NCI-H510A (cell line): ENCODE measurements at regions not wholly inside any gene's neighbourhood (a gene's known extent, or its start where the extent isn't known, plus 50 kb on each side); places are given as distances from the start of the nearest gene placed in this dataset.
"Not testable (repeated sequence)": the region's sequence is repeated elsewhere in the genome, so short reads cannot be mapped to it uniquely, and the experiment has no call there.

Experiments used
- DNase-seq: peaks from one replicate; lab custom pipeline; 2025; lab: John Stamatoyannopoulos, UW

DNA sequence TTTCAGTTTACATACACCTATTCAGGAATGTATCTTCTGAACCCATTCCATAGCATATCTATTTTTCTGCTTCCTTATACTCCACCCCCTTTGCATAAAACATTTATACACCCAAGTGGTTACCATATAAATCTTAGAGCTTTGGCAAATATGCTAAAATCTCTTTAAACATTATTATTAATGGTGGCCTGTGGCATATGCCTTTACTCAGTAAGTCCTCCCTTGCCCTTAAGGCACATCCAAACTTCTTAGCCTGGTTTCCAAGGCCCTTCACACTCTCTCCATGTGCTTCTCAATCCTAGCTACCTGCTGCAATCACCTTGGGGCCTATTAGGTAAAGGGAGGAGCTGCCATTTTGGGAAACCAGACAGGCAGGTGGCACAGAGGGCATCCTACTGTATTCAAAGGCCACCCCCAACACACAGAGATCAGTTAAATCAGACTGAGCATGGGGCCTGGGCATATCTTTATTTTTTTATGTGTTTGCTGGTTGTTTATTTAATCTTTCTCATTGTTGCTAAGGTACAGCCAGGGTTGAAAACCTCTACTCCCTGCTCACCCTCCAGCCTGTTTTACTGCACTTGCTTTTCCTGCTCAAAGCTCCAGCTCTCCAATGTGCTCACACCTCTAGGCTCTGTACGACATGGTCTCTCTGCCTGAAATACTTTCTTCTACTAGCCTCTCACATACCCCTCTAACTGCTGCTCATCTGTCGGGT is 242.8 kb upstream of the HNRNPA3 start:
- DNase-seq, result no peak

GRCh38 chr2:176976736-176977685 is 235.6 kb upstream of the HNRNPA3 start:
- no peak for DNase-seq

GRCh38 chr2:176978921-176979320 is 233.7 kb upstream of the HNRNPA3 start:
- DNase-seq, result no peak

GRCh38 chr2:176979981-176980710 is 232.4 kb upstream of the HNRNPA3 start:
- DNase-seq, result no peak

DNA sequence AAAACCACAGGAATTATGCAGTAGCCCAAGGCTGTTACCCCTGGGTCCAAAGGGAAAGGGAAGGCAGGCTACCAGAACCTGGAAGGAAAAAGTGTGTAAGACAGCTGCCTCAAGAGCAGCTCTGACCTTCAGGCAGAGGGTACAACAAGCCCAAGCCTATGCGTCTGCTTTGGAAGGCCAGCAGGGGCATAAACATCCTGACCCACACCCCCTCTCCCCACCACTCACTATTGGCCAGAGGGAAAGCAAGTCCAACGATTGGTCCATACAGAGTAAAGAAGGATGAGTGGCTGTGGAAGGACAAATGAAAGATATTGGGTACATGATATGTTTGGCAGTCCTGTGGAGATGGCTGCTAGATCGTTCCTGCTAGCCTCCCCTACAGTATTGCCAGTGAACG is 227.6 kb upstream of the HNRNPA3 start:
- DNase-seq, result no peak

GRCh38 chr2:176985871-176986270 is 226.7 kb upstream of the HNRNPA3 start:
- no peak for DNase-seq

GRCh38 chr2:176986487-176986886 is 226.1 kb upstream of the HNRNPA3 start:
- no peak for DNase-seq

DNA sequence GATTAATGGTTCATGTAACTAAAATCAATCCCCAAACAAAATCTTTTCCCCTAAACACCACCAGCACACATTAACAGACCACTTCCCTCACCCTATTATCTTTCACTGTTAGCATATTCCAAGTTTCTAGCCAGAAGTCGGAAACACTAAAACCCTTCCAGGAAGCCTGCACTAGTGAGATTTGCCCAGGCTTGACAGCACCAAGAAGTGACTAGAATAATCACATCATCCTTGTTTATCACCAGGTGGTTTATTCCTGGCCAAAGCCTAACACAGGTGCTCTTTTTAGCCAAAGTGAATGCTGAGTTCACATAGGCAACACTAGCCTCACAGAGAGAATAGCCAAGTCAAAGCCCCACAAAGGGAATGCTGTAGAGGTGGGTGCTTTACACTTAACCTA is 221.2 kb upstream of the HNRNPA3 start:
- DNase-seq, result no peak

DNA sequence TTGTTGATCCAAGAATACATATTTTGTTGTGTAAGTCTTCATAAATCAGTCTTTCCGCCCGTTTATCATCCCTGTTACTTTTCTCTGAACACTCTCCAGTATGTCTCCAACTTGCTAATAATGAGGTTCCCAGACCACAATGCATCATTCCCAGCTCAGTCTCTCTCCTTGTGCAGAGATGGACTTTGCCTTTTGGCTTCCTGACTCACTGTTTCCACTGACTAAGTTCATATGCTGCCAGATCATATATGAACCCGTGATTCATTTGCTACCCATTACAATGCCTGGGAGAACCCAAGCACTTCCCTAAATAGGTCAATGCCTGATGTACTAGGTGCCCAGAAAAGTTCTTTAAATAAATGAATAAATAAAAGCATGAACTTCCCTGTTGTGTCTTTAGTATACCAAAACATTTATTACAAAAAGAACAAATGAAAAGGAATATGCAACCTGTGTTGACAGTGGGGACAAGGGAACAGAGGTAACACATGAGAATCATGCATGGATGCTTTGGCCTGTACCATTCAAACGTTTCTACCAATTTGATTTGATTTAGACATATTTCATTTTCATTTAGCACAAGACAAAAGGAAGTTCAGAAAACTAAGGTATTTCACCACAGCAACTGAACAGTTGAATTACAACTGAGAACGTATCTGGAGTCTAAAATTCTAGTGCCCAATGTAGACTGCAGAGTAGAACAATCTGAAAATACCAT is 215.4 kb upstream of the HNRNPA3 start:
- no peak for DNase-seq

DNA sequence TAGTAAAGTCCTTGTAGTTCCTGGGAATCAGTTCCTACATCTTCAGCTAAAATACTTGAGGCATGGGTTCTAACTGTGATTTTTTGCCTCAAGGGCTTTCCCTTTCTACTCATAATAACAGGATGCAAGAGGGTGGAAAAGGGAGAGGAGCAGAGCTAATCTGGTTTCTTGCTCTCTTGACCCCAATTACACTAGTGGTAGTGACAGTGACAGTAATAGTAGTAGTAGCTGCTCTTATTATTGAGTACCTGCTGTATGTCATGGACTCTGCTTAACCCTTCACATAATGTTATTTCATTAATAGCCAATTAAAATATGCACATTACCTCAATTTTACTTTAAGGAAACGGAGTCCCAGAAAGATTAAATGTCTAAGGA is 214.8 kb upstream of the HNRNPA3 start:
- DNase-seq, result no peak

DNA sequence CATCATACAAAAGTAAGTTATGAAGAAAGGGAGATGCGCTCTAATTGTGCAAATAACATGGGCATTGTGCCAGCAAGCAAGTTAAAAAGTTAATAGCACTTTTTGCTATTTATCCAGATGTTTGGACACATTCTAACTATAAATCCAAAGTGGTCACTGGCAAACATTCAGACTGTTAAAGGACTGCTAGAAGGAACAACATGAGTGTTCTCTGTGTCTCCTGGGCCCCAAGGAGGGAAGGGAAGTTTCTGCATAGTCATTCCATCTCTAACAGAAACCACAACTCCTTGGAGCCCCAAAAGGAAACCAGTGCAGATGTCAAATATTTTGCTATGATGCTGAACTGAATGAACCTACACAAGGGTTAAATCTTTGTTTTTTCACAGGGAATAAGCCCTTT is 213.3 kb upstream of the HNRNPA3 start:
- no peak for DNase-seq

DNA sequence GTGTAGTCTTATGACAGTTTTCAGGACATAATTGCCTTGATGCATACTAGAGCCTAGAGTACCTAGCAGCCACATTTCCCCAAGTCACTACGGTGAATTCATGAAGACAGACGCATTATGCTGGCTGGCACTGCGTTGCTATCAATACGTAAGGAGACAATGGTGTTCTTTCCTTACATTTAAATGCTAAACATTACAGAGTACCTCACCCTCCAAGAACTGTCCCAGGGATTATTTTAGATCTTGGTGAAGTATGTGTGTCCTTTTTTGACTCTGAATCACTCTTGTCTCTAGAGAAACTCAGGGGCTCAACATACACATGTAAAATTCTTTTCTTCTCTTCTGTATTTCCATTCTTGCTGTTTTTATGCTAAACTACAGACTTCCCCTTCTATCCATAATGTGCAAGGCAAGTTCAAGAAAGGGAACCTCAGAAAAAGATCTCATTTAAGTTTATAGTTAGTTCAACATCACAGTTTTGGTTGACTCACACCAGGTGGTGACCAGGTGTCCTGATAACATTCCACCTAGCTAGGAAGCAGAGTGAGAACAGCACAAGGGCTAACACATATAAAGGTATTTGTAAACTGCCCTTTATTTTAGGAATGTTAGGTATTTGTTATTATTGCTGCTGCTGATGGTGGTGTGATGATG is 212.4 kb upstream of the HNRNPA3 start:
- DNase-seq, result no peak

DNA sequence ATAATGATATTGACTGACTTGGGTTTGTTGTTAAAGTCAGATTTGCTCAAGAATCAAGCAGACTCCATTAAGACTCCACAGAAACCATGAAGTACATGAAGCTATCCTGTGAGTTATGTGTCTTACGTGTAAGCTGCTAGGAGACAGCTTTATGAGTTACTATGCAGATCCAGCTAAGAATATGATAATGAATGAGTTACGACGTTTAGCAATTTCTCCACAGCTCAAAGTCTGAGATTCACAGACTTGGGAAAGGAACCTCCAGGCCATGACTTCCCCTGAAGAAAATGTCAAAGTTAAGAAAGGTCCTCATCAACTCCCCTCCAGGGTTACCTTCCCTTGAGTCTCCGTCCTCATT is 211.9 kb upstream of the HNRNPA3 start:
- DNase-seq, result no peak

DNA sequence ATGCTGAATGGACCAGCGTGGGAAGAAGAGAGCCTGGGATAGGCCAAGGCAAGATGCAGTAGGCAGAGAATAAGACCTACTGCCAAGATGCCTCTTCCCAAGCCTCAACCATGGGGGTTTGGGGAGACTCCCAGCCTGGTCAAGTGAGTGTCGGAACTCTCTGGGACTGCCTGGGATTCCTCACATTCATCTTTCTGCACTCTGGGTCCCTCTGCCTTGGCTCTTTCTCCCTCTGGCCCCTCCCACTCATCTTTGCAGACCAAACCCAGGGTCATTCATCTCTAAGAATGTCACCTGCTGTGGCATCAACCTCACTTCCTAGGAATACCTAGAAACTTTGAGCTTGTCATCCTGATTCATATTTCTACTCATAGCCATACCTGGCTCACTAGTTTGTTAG is 211.3 kb upstream of the HNRNPA3 start:
- no peak for DNase-seq

DNA sequence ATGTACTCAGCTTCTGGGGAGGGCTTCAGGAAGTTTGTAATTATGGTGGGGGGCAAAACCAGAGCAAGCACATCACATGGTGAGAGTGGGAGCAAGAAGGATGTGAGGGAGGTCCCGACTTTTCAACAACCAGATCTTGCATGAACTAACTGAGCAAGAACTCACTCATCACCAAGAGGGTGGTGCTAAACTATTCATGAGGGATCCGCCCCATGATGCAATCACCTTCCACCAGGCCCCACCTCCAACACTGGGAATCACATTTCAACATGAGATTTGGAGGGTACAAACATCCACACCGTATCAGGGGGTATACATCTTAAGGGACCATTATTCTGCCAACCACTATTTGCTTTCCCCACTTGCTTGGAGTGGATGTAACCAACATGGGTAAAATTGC is 209.6 kb upstream of the HNRNPA3 start:
- no peak for DNase-seq

GRCh38 chr2:177007726-177008125 is 204.9 kb upstream of the HNRNPA3 start:
- not testable (repeated sequence) for DNase-seq

GRCh38 chr2:177008662-177009061 is 203.9 kb upstream of the HNRNPA3 start:
- DNase-seq, result not testable (repeated sequence)

GRCh38 chr2:177010146-177010545 is 202.4 kb upstream of the HNRNPA3 start:
- no peak for DNase-seq

DNA sequence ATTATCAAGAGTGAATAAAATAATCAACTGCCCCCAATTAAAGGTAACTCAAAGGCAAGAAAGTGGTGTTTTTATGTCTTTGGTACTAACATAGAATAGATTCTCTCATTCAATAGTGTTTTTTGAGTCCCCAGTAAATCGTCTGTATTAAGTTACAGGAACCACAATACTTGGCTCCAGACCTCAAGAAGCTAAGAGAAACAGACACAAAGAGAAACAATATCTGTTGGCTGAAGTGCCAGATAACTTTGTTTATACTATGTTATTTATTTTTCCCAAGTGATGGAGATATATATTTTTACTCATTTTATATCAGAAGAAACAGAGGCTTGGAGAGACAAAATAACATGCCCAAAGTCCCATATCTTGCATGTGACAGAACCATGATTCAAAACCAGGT is 201.7 kb upstream of the HNRNPA3 start:
- no peak for DNase-seq

DNA sequence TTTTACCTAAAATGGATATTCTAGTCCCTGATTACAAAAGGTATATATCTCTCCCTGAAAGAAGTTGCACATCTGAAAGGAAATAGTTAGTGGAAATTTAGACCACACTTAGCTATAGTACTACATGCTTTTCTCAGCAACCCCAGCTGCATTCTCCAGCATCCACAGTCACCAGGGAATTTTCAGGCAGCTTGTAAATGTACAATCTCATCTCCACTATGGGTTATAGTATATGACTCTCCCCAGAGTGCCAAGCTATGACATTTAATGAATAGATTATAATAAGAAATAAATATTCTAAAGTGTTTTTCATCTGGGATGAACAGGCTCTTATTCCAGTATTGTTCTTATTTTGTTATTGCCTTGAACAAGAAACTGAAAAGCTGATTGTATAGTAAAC is 197.6 kb upstream of the HNRNPA3 start:
- no peak for DNase-seq

- DNase-seq, result no peak
Observed at GRCh38 chr2:177015356-177015923, 197.2 kb upstream of the HNRNPA3 start.
